ENCODE measurements at regions not wholly inside any gene's neighbourhood (a gene's known extent, or its start where the extent isn't known, plus 50 kb on each side); places are given as distances from the start of the nearest gene placed in this dataset.

- ChIA-PET CTCF (no interaction called here), POLR2A (ENCODE audit: unreplicated experiment) (no interaction called here)
- Histone ChIP-seq H3K9me3 (ENCODE audit: insufficient read depth, low read depth) (no peaks in the 10 kb centered on the region), H3K4me1 (replicated peaks; ENCODE audit: insufficient read depth) (no peaks in the 10 kb centered on the region), H3K79me2 (ENCODE audit: low read depth) (no peaks in the 10 kb centered on the region), H3K4me2 (no peak overlapping the region), H3K27ac (no peak overlapping the region), H3K4me3 (no peak overlapping the region), H3K36me3 (ENCODE audit: low read depth) (no peaks in the 10 kb centered on the region), H3K9me2 (ENCODE audit: insufficient read depth) (no peaks in the 10 kb centered on the region), H4K20me1 (ENCODE audit: insufficient read depth) (no peaks in the 10 kb centered on the region), H3K27me3 (ENCODE audit: insufficient read depth, low read depth) (no peaks in the 10 kb centered on the region), H3F3A (ENCODE audit: insufficient read depth, low read depth) (no peaks in the 10 kb centered on the region), H2AFZ (no peak overlapping the region)
- DNase-seq, result peak in 1 of 2 experiments; percentile 12
- intact Hi-C loops (cut with micrococcal nuclease; ENCODE audit: unreplicated experiment), result no loop called here
- BruUV-seq (replicated peaks), result no TSS peak
- no peak for TF ChIP-seq EZH2 (IDR thresholded peaks at IDR 0.05; ENCODE audit: low read depth)
- TF ChIP-seq, protein P1, sequence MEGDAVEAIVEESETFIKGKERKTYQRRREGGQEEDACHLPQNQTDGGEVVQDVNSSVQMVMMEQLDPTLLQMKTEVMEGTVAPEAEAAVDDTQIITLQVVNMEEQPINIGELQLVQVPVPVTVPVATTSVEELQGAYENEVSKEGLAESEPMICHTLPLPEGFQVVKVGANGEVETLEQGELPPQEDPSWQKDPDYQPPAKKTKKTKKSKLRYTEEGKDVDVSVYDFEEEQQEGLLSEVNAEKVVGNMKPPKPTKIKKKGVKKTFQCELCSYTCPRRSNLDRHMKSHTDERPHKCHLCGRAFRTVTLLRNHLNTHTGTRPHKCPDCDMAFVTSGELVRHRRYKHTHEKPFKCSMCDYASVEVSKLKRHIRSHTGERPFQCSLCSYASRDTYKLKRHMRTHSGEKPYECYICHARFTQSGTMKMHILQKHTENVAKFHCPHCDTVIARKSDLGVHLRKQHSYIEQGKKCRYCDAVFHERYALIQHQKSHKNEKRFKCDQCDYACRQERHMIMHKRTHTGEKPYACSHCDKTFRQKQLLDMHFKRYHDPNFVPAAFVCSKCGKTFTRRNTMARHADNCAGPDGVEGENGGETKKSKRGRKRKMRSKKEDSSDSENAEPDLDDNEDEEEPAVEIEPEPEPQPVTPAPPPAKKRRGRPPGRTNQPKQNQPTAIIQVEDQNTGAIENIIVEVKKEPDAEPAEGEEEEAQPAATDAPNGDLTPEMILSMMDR (conservative IDR thresholded peaks at IDR 0.05), result no peak
Observed at GRCh38 chr6:90739802-90740201, 152.9 kb upstream of the MAP3K7 start.

DNA sequence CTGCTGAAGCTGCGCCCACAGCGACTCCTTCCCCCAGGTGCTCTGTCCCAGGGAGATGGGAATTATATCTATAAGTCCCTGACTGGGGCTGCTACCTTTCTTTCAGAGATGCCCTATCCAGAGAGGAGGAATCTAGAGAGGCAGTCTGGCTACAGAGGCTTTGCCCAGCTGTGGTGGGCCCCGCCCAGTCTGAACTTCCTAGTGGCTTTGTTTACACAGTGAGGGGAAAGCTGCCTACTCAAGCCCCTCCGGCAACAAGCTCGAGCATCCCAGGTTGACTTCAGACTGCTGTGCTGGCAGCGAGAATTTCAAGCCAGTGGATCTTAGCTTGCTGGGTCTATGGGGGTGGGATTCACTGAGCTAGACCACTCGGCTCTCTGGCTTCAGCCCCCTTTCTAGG lies 152.5 kb upstream of the MAP3K7 start:
- CTCF ChIA-PET, result interaction anchor here (0.6 kb wide), 1 partner anchor 16 kb away, joined by 3 read pairs; no protein-coding TSS in a partner anchor
- POLR2A ChIA-PET (ENCODE audit: unreplicated experiment), result no interaction called here
- H3K27ac ChIP-seq, result no peak overlapping the region
- intact Hi-C loops (cut with micrococcal nuclease; ENCODE audit: unreplicated experiment), result no loop called here
- TF ChIP-seq EZH2 (IDR thresholded peaks at IDR 0.05; ENCODE audit: low read depth), result no peak
- TF ChIP-seq, protein P1 (conservative IDR thresholded peaks at IDR 0.05), result no peak
- H3K4me3 ChIP-seq, result no peak overlapping the region
- no peaks in the 10 kb centered on the region for H3K36me3 ChIP-seq (ENCODE audit: low read depth)
- no peaks in the 10 kb centered on the region for H3K9me2 ChIP-seq (ENCODE audit: insufficient read depth)
- H3K27me3 ChIP-seq (ENCODE audit: insufficient read depth, low read depth), result no peaks in the 10 kb centered on the region
- H3K4me1 ChIP-seq (replicated peaks; ENCODE audit: insufficient read depth), result no peaks in the 10 kb centered on the region
- no peaks in the 10 kb centered on the region for H3K79me2 ChIP-seq (ENCODE audit: low read depth)
- H4K20me1 ChIP-seq (ENCODE audit: insufficient read depth), result no peaks in the 10 kb centered on the region
- no peak overlapping the region for H3K4me2 ChIP-seq
- no peaks in the 10 kb centered on the region for H3F3A ChIP-seq (ENCODE audit: insufficient read depth, low read depth)
- H2AFZ ChIP-seq, result no peak overlapping the region
- BruUV-seq (replicated peaks), result no TSS peak
- DNase-seq, result peak in 1 of 2 experiments; percentile 4
- no peaks in the 10 kb centered on the region for H3K9me3 ChIP-seq (ENCODE audit: insufficient read depth, low read depth)

GRCh38 chr6:90730151-90730673 lies 143.3 kb upstream of the MAP3K7 start:
- Histone ChIP-seq H3K9me2 (ENCODE audit: insufficient read depth) (no peaks in the 10 kb centered on the region), H3K36me3 (ENCODE audit: low read depth) (no peaks in the 10 kb centered on the region), H4K20me1 (ENCODE audit: insufficient read depth) (no peaks in the 10 kb centered on the region), H3K27me3 (ENCODE audit: insufficient read depth, low read depth) (no peaks in the 10 kb centered on the region), H3K27ac (no peak overlapping the region), H2AFZ (no peak overlapping the region), H3F3A (ENCODE audit: insufficient read depth, low read depth) (no peaks in the 10 kb centered on the region), H3K4me1 (replicated peaks; ENCODE audit: insufficient read depth) (no peaks in the 10 kb centered on the region), H3K9me3 (ENCODE audit: insufficient read depth, low read depth) (no peaks in the 10 kb centered on the region), H3K79me2 (ENCODE audit: low read depth) (no peaks in the 10 kb centered on the region), H3K4me3 (no peak overlapping the region), H3K4me2 (no peak overlapping the region)
- no peak for DNase-seq
- TF ChIP-seq, protein P1 (conservative IDR thresholded peaks at IDR 0.05), result no peak
- TF ChIP-seq EZH2 (IDR thresholded peaks at IDR 0.05; ENCODE audit: low read depth), result no peak
- intact Hi-C loops (cut with micrococcal nuclease; ENCODE audit: unreplicated experiment), result no loop called here
- CTCF ChIA-PET, result no interaction called here
- BruUV-seq (replicated peaks), result no TSS peak
- POLR2A ChIA-PET (ENCODE audit: unreplicated experiment), result no interaction called here
